ENCODE measurements at regions not wholly inside any gene's neighbourhood (a gene's known extent, or its start where the extent isn't known, plus 50 kb on each side); places are given as distances from the start of the nearest gene placed in this dataset.

DNA sequence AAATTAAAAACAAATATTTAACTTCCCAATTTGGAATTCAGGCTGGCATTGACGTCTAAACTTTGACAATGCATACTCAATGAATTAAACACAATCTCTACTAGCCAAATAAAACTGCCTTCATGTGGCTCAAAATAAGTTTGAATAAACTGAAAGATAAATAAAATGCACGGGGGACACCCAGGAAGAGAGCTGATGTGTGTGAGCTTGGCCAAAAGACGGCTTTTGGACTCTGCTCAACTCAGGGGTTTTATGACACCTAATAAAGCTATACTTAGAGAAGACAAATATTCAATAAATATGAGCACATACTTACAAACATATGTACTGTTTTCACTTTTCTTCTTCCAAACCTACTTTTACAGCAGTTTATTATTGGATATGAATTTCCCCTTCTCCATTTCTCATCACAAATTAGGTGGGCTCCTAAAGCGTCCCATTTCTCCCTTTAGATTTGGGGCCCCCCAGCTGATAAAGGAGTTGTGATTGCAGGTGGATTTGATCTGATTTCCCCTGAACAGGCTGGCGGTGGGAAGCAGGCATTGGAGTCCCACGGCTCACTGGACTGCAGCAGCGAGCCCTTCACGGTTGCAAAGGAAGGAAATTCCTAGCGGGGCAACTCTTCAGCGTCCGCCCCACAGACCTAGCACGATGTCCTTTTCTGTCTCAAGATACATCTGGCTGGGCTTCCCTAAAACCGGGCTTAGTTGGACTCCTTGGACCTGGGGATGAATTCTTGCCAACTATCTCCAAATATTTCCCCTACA lies 79.6 kb downstream of the INSIG1 start:
- Histone ChIP-seq H3K9me3 (ENCODE audit: insufficient read depth, low read length) (no peaks in the 10 kb centered on the region), H3K27me3 (ENCODE audit: low read length) (no peaks in the 10 kb centered on the region), H2AFZ (ENCODE audit: low read depth, low read length, severe bottlenecking) (no peak overlapping the region), H4K20me1 (ENCODE audit: low read depth, low read length) (no peaks in the 10 kb centered on the region), H3K36me3 (ENCODE audit: low read length) (no peaks in the 10 kb centered on the region), H3K79me2 (ENCODE audit: insufficient read depth, low read length) (no peaks in the 10 kb centered on the region), H3K4me2 (ENCODE audit: low read depth, low read length, poor library complexity, severe bottlenecking) (no peak overlapping the region), H3K9ac (ENCODE audit: low read length) (no peak overlapping the region), H3K9me2 (replicated peaks; ENCODE audit: insufficient read depth, low read length) (no peaks in the 10 kb centered on the region), H3K4me3 (ENCODE audit: insufficient read depth, low read length, poor library complexity, severe bottlenecking) (no peak overlapping the region), H3F3A (ENCODE audit: insufficient read depth) (no peaks in the 10 kb centered on the region), H3K27ac (ENCODE audit: low read depth, low read length) (no peak overlapping the region)
- TF ChIP-seq, protein P1, sequence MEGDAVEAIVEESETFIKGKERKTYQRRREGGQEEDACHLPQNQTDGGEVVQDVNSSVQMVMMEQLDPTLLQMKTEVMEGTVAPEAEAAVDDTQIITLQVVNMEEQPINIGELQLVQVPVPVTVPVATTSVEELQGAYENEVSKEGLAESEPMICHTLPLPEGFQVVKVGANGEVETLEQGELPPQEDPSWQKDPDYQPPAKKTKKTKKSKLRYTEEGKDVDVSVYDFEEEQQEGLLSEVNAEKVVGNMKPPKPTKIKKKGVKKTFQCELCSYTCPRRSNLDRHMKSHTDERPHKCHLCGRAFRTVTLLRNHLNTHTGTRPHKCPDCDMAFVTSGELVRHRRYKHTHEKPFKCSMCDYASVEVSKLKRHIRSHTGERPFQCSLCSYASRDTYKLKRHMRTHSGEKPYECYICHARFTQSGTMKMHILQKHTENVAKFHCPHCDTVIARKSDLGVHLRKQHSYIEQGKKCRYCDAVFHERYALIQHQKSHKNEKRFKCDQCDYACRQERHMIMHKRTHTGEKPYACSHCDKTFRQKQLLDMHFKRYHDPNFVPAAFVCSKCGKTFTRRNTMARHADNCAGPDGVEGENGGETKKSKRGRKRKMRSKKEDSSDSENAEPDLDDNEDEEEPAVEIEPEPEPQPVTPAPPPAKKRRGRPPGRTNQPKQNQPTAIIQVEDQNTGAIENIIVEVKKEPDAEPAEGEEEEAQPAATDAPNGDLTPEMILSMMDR (IDR thresholded peaks at IDR 0.05; ENCODE audit: insufficient read depth, low read length, poor library complexity, severe bottlenecking): no peak

DNA sequence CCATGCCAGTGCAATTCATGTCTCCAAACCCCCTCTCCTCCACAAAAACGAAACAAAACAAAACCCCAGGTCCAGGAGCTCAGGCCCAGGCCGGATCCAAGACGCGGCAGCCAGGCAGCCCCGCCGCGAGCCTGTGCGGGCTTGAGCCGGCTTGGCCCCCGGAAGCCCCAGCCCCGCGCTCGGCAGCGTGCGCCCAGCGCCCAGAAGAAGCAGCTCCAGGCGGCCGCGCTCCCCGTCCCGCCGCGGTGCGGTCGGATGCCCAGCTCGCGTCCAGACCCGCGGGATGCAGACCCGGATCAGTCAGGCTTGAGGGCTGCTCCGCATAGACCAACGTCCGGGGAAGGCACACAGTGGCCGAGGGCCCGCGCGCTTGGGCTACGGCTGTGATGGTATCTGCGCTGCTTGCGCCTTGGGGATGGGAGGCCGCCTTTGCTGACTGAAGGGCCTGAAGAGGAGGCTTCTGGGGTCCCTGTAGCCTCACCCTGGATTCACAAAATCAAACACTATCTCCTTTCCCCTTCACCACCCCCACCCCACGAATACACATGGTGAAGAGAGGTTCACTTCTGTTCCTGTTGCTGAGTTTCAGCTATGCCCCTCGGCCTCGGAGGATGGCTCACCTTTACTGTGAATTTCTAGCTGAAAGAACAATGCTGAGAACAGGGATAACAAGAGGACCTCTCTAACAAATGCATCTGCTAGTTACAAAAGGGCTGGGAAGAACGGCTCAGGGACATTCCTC lies 79.9 kb upstream of the EN2 start:
- Histone ChIP-seq H3K4me3 (ENCODE audit: insufficient read depth, low read length, poor library complexity, severe bottlenecking) (no peak overlapping the region), H2AFZ (ENCODE audit: low read depth, low read length, severe bottlenecking) (no peak overlapping the region), H3K9me2 (replicated peaks; ENCODE audit: insufficient read depth, low read length) (no peaks in the 10 kb centered on the region), H3K9me3 (ENCODE audit: insufficient read depth, low read length) (no peaks in the 10 kb centered on the region), H3K27me3 (ENCODE audit: low read length) (no peaks in the 10 kb centered on the region), H3K4me2 (ENCODE audit: low read depth, low read length, poor library complexity, severe bottlenecking) (no peak overlapping the region), H4K20me1 (ENCODE audit: low read depth, low read length) (no peaks in the 10 kb centered on the region), H3K36me3 (ENCODE audit: low read length) (no peaks in the 10 kb centered on the region), H3K27ac (ENCODE audit: low read depth, low read length) (no peak overlapping the region), H3F3A (ENCODE audit: insufficient read depth) (no peaks in the 10 kb centered on the region), H3K9ac (ENCODE audit: low read length) (no peak overlapping the region), H3K79me2 (ENCODE audit: insufficient read depth, low read length) (no peaks in the 10 kb centered on the region)
- TF ChIP-seq, protein P1 (IDR thresholded peaks at IDR 0.05; ENCODE audit: insufficient read depth, low read length, poor library complexity, severe bottlenecking): no peak
- no peak for TF ChIP-seq EZH2phosphoT487 (conservative IDR thresholded peaks at IDR 0.05; ENCODE audit: low read length)

DNA sequence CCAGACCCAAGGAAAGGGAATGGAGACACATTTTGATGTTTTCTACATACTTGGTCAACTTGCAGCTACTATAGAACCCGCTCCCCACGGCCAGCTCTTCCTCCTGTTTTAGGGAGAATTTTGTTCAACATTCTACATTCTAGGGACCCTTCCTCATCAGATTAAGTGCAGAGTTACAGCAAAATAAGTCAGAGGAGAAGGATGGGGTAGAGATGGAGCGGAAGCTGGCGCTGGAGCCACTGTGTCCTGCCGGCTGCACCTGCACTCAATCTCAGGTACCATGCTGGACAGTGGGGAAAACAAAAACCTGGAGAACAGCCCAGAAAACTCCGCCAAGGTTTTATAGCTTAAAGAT lies 79.4 kb upstream of the EN2 start:
- H2AFZ ChIP-seq (ENCODE audit: low read depth, low read length, severe bottlenecking): no peak overlapping the region
- no peak for TF ChIP-seq EZH2phosphoT487 (conservative IDR thresholded peaks at IDR 0.05; ENCODE audit: low read length)
- TF ChIP-seq, protein P1 (IDR thresholded peaks at IDR 0.05; ENCODE audit: insufficient read depth, low read length, poor library complexity, severe bottlenecking): no peak

More for the DNA sequence above, 79.4 kb upstream of the EN2 start:
- Histone ChIP-seq H3K4me2 (ENCODE audit: low read depth, low read length, poor library complexity, severe bottlenecking) (no peak overlapping the region), H3F3A (ENCODE audit: insufficient read depth) (no peaks in the 10 kb centered on the region), H3K9me2 (replicated peaks; ENCODE audit: insufficient read depth, low read length) (no peaks in the 10 kb centered on the region), H3K79me2 (ENCODE audit: insufficient read depth, low read length) (no peaks in the 10 kb centered on the region), H3K9ac (ENCODE audit: low read length) (no peak overlapping the region), H3K4me3 (ENCODE audit: insufficient read depth, low read length, poor library complexity, severe bottlenecking) (no peak overlapping the region), H3K9me3 (ENCODE audit: insufficient read depth, low read length) (no peaks in the 10 kb centered on the region), H3K27me3 (ENCODE audit: low read length) (no peaks in the 10 kb centered on the region), H3K36me3 (ENCODE audit: low read length) (no peaks in the 10 kb centered on the region), H4K20me1 (ENCODE audit: low read depth, low read length) (no peaks in the 10 kb centered on the region), H3K27ac (ENCODE audit: low read depth, low read length) (no peak overlapping the region)

All from SU-DHL-6 (cell line).